ENCODE measurements at regions not wholly inside any gene's neighbourhood (a gene's known extent, or its start where the extent isn't known, plus 50 kb on each side); places are given as distances from the start of the nearest gene placed in this dataset.

GRCh38 chr4:153937289-153937688 is 148.4 kb upstream of the SFRP2 start:
- TF ChIP-seq CTCF (IDR thresholded peaks at IDR 0.05; ENCODE audit: low read depth, low read length) (no peak), POLR2A (IDR thresholded peaks at IDR 0.05; ENCODE audit: extremely low read depth, insufficient read length) (no peak), MAX (IDR thresholded peaks at IDR 0.05; ENCODE audit: low read depth, low read length) (no peak), MYC (IDR thresholded peaks at IDR 0.05; ENCODE audit: low read depth, low read length) (no peak)

Measured in NB4 (cell line).